ENCODE measurements at regions not wholly inside any gene's neighbourhood (a gene's known extent, or its start where the extent isn't known, plus 50 kb on each side); places are given as distances from the start of the nearest gene placed in this dataset.

GRCh38 chr7:11950281-11950680 lies 118.3 kb upstream of the THSD7A start:
- no peaks in the 10 kb centered on the region for H3K27me3 ChIP-seq (ENCODE audit: control insufficient read depth in 4 of 4, insufficient read depth in 4 of 4, low read length in 3 of 4)
- DNase-seq (ENCODE audit: low spot score): no peak
- WGBS: 80% methylated on average over 4 of the region's 4 CpGs
- H3K4me1 ChIP-seq (ENCODE audit: control insufficient read depth in 4 of 4, insufficient read depth in 4 of 4, low read length in 3 of 4): no peaks in the 10 kb centered on the region
- H3K9ac ChIP-seq (ENCODE audit: low read depth in 1 of 2, low read length in 2 of 2): no peak overlapping the region
- TF ChIP-seq TAF1 (conservative IDR thresholded peaks at IDR 0.05) (no peak), RAD21 (IDR thresholded peaks at IDR 0.05) (no peak), FOXA2 (IDR thresholded peaks at IDR 0.05) (no peak), FOXA1 (IDR thresholded peaks at IDR 0.05) (no peak), HNF4A (conservative IDR thresholded peaks at IDR 0.05) (no peak), RXRA (IDR thresholded peaks at IDR 0.05) (no peak), NR2F2 (IDR thresholded peaks at IDR 0.05) (no peak), REST (IDR thresholded peaks at IDR 0.05) (no peak), SP1 (IDR thresholded peaks at IDR 0.05) (no peak), ATF3 (IDR thresholded peaks at IDR 0.05) (no peak), EGR1 (IDR thresholded peaks at IDR 0.05; ENCODE audit: low read depth in 2 of 2) (no peak), HNF4G (IDR thresholded peaks at IDR 0.05) (no peak), MAX (IDR thresholded peaks at IDR 0.05) (no peak)
- H3K4me3 ChIP-seq (ENCODE audit: low read depth in 1 of 3, low read length in 3 of 3): no peak overlapping the region
- no peak overlapping the region for H3K27ac ChIP-seq (ENCODE audit: low read depth in 1 of 2, low read length in 2 of 2)
- H3K36me3 ChIP-seq (ENCODE audit: control insufficient read depth in 4 of 4, insufficient read depth in 3 of 4, low read depth in 1 of 4, low read length in 3 of 4): no peaks in the 10 kb centered on the region
- no peaks in the 10 kb centered on the region for H3K9me3 ChIP-seq (ENCODE audit: control insufficient read depth in 4 of 4, low read length in 3 of 4)

- Histone ChIP-seq H3K27me3 (ENCODE audit: control insufficient read depth in 4 of 4, insufficient read depth in 4 of 4, low read length in 3 of 4) (no peaks in the 10 kb centered on the region), H3K9me3 (ENCODE audit: control insufficient read depth in 4 of 4, low read length in 3 of 4) (no peaks in the 10 kb centered on the region), H3K4me1 (ENCODE audit: control insufficient read depth in 4 of 4, insufficient read depth in 4 of 4, low read length in 3 of 4) (no peaks in the 10 kb centered on the region), H3K9ac (ENCODE audit: low read depth in 1 of 2, low read length in 2 of 2) (no peak overlapping the region), H3K27ac (ENCODE audit: low read depth in 1 of 2, low read length in 2 of 2) (no peak overlapping the region), H3K36me3 (ENCODE audit: control insufficient read depth in 4 of 4, insufficient read depth in 3 of 4, low read depth in 1 of 4, low read length in 3 of 4) (no peaks in the 10 kb centered on the region), H3K4me3 (ENCODE audit: low read depth in 1 of 3, low read length in 3 of 3) (no peak overlapping the region)
- no peak for DNase-seq (ENCODE audit: low spot score)
- WGBS: 84% methylated on average over 3 of the region's 3 CpGs
- TF ChIP-seq YY1 (IDR thresholded peaks at IDR 0.05) (no peak), HNF4G (IDR thresholded peaks at IDR 0.05) (no peak), ATF3 (IDR thresholded peaks at IDR 0.05) (no peak), EGR1 (IDR thresholded peaks at IDR 0.05; ENCODE audit: low read depth in 2 of 2) (no peak), REST (IDR thresholded peaks at IDR 0.05) (no peak), RXRA (IDR thresholded peaks at IDR 0.05) (no peak), MAX (IDR thresholded peaks at IDR 0.05) (no peak), RAD21 (IDR thresholded peaks at IDR 0.05) (no peak)
Measured at GRCh38 chr7:11950942-11951341, 118.9 kb upstream of the THSD7A start.

Data from liver (tissue), 7 donors.